Skeletal muscle satellite cell (primary cell): ENCODE measurements at regions not wholly inside any gene's neighbourhood (a gene's known extent, or its start where the extent isn't known, plus 50 kb on each side); places are given as distances from the start of the nearest gene placed in this dataset.

Source experiments
- H3K27me3 ChIP-seq: 2 replicates; pipeline ENCODE4 v1.7.0; 2013; ENCODE audit warnings: low read length; ENCODE audit not compliant: control insufficient read depth, insufficient read depth
- H3K36me3 ChIP-seq: 2 replicates; pipeline ENCODE4 v1.7.0; 2013; ENCODE audit warnings: mild to moderate bottlenecking, control low read depth, low read length; ENCODE audit not compliant: insufficient read depth
- H3K4me1 ChIP-seq: 2 replicates; pipeline ENCODE4 v1.7.0; 2013; ENCODE audit warnings: low read length; ENCODE audit not compliant: control insufficient read depth, insufficient read depth
- H3K4me2 ChIP-seq: 2 replicates; pipeline ENCODE4 v1.7.0; 2013; ENCODE audit warnings: mild to moderate bottlenecking, low read length
- H3K4me3 ChIP-seq: 2 replicates; pipeline ENCODE4 v1.7.0; 2013; ENCODE audit warnings: low read length
- H3K9ac ChIP-seq: 2 replicates; pipeline ENCODE4 v1.7.0; 2013; ENCODE audit warnings: mild to moderate bottlenecking, low read depth, low read length, moderate library complexity
- H3K9me3 ChIP-seq: replicated peaks from 2 replicates; pipeline ENCODE4 v1.7.0; 2013; ENCODE audit warnings: mild to moderate bottlenecking, control low read depth, low read length

- no peak overlapping the region for H3K9ac ChIP-seq
- peaks cover 8% of the 10 kb centered on the region for H3K27me3 ChIP-seq
- no peak overlapping the region for H3K4me2 ChIP-seq
- H3K9me3 ChIP-seq, result no peaks in the 10 kb centered on the region
- no peaks in the 10 kb centered on the region for H3K4me1 ChIP-seq
- no peak overlapping the region for H3K4me3 ChIP-seq
- H3K36me3 ChIP-seq, result no peaks in the 10 kb centered on the region
Measured at GRCh38 chr18:60174832-60175231, 197.7 kb downstream of the MC4R start.

- Histone ChIP-seq H3K4me1 (no peaks in the 10 kb centered on the region), H3K9me3 (no peaks in the 10 kb centered on the region), H3K27me3 (peaks cover 8% of the 10 kb centered on the region), H3K9ac (no peak overlapping the region), H3K36me3 (no peaks in the 10 kb centered on the region), H3K4me3 (no peak overlapping the region), H3K4me2 (no peak overlapping the region)
Measured at GRCh38 chr18:60172030-60172429, 200.5 kb downstream of the MC4R start.

DNA sequence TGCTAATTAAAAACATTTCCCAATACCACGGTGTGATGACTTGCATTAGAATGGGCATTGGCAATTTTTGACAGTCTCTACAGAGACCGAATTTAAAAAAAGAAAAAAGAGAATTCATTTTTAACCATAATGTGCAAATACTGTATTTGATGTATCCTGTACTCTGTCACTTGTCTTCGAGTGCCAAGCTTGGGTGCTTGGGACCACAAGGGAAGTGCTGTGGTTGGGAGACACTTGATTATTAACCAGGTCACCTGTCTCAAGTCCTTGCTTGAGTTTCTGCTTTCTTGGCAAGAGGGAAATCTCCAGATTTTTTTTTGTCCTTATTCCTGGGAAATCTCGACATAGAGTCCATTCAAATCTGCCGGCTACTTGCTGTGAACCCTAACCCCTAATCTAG is 209.0 kb downstream of the MC4R start:
- no peaks in the 10 kb centered on the region for H3K36me3 ChIP-seq
- H3K9me3 ChIP-seq, result no peaks in the 10 kb centered on the region
- H3K4me1 ChIP-seq, result no peaks in the 10 kb centered on the region

DNA sequence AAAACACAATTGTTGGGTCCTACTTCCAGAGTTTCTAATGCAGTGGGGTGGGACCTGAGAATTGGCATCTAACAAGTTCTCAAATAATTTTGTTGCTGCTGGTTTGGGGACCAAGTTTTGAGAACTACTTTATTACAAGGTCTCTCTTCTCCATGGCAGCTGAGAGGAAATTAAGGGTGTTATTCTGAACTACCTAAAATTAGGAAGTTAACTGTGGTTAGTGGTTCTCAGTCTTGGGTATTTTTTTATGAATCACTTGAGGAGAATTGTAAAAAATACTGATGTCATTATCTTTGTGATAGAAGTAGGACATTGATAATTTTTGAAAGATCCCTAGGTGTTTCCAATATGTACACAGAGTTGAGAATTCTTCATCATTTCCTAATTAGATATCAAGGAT is 210.2 kb downstream of the MC4R start:
- Histone ChIP-seq H3K36me3 (no peaks in the 10 kb centered on the region), H3K9me3 (no peaks in the 10 kb centered on the region), H3K9ac (no peak overlapping the region), H3K4me3 (no peak overlapping the region), H3K4me1 (no peaks in the 10 kb centered on the region), H3K4me2 (no peak overlapping the region), H3K27me3 (peaks cover 4% of the 10 kb centered on the region)

More for the DNA sequence above, 209.0 kb downstream of the MC4R start:
- no peak overlapping the region for H3K9ac ChIP-seq
- no peak overlapping the region for H3K4me3 ChIP-seq
- no peak overlapping the region for H3K4me2 ChIP-seq
- peaks cover 4% of the 10 kb centered on the region for H3K27me3 ChIP-seq

GRCh38 chr18:60157810-60158209 is 214.8 kb downstream of the MC4R start:
- no peak overlapping the region for H3K9ac ChIP-seq
- no peaks in the 10 kb centered on the region for H3K9me3 ChIP-seq
- H3K36me3 ChIP-seq, result no peaks in the 10 kb centered on the region
- peaks cover 4% of the 10 kb centered on the region for H3K27me3 ChIP-seq
- H3K4me1 ChIP-seq, result no peaks in the 10 kb centered on the region
- no peak overlapping the region for H3K4me3 ChIP-seq
- no peak overlapping the region for H3K4me2 ChIP-seq

DNA sequence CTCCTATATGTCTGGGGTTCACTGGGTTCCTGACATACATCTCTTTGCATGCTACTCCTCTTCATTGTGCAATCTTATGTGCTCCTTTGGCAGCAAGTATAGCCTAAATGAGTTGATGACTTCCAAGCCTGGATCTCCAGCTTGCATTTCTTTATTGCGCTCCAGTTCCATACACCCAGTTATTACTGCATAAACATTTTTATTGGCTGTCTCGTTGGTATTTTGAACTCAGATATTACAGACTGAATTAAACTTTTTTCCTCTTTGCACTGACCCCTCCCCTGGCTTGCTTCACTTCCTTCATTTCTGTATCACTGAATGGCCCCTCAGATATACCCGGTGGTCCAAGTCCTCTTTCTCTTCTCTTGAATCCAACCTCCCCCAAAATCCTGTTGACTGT is 219.2 kb downstream of the MC4R start:
- no peaks in the 10 kb centered on the region for H3K36me3 ChIP-seq
- H3K9ac ChIP-seq, result no peak overlapping the region
- no peak overlapping the region for H3K4me2 ChIP-seq
- H3K9me3 ChIP-seq, result no peaks in the 10 kb centered on the region
- no peak overlapping the region for H3K4me3 ChIP-seq
- peaks cover 4% of the 10 kb centered on the region for H3K27me3 ChIP-seq
- no peaks in the 10 kb centered on the region for H3K4me1 ChIP-seq

- H3K4me3 ChIP-seq, result no peak overlapping the region
- H3K9ac ChIP-seq, result no peak overlapping the region
- H3K4me2 ChIP-seq, result no peak overlapping the region
- H3K4me1 ChIP-seq, result no peaks in the 10 kb centered on the region
- peaks cover 21% of the 10 kb centered on the region for H3K27me3 ChIP-seq
- no peaks in the 10 kb centered on the region for H3K9me3 ChIP-seq
- H3K36me3 ChIP-seq, result no peaks in the 10 kb centered on the region
Measured at GRCh38 chr18:60149316-60149715, 223.3 kb downstream of the MC4R start.

GRCh38 chr18:60147323-60147722 is 225.3 kb downstream of the MC4R start:
- Histone ChIP-seq H3K4me1 (no peaks in the 10 kb centered on the region), H3K9me3 (no peaks in the 10 kb centered on the region), H3K36me3 (no peaks in the 10 kb centered on the region), H3K9ac (no peak overlapping the region), H3K4me3 (no peak overlapping the region), H3K4me2 (no peak overlapping the region), H3K27me3 (peaks cover 22% of the 10 kb centered on the region)

DNA sequence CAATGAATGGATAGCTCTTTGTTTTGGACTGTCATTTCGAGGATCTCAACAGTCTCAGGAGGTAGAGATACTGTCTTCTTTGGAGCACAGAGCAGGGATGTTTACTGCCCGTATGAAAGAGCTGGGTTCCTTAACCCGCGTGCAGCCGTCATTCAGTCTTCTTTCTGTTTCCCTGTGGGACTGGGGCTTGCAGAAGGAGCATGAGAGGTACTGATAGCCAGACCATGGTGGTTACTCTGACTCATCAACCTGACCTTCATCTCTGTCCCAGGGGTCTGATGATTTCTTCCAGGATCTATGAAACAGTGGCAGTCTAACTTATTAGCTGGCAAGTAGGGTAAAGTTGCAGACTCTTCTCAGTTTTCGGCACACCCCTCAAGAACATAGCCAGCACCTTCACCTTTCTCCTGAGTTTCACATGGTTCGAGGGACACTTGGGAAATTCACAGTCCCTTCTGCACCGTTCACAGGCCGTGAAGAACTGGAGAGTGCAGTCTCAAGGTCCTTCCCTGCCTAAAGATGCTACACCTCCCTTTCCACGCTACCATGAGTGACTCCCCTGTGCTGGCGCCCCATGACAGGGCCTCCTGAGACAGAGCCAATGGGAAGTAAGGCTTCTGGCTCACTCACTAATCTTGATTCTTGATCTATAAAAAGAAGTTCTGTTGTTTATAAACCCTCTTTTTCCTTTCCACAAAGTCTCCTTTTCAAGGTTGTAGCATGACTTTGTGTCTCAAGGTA is 226.2 kb downstream of the MC4R start:
- Histone ChIP-seq H3K4me1 (no peaks in the 10 kb centered on the region), H3K9ac (no peak overlapping the region), H3K4me3 (no peak overlapping the region), H3K27me3 (peaks cover 24% of the 10 kb centered on the region), H3K4me2 (no peak overlapping the region), H3K36me3 (no peaks in the 10 kb centered on the region), H3K9me3 (no peaks in the 10 kb centered on the region)

GRCh38 chr18:60145776-60146175 is 226.8 kb downstream of the MC4R start:
- Histone ChIP-seq H3K9ac (no peak overlapping the region), H3K4me3 (no peak overlapping the region), H3K27me3 (peaks cover 24% of the 10 kb centered on the region), H3K4me1 (no peaks in the 10 kb centered on the region), H3K9me3 (no peaks in the 10 kb centered on the region), H3K4me2 (no peak overlapping the region), H3K36me3 (no peaks in the 10 kb centered on the region)

- Histone ChIP-seq H3K4me3 (no peak overlapping the region), H3K9ac (no peak overlapping the region), H3K4me2 (no peak overlapping the region), H3K4me1 (no peaks in the 10 kb centered on the region), H3K9me3 (no peaks in the 10 kb centered on the region), H3K36me3 (no peaks in the 10 kb centered on the region), H3K27me3 (peaks cover 11% of the 10 kb centered on the region)
Measured at GRCh38 chr18:60134806-60135205, 235.0 kb downstream of the PMAIP1 start.

DNA sequence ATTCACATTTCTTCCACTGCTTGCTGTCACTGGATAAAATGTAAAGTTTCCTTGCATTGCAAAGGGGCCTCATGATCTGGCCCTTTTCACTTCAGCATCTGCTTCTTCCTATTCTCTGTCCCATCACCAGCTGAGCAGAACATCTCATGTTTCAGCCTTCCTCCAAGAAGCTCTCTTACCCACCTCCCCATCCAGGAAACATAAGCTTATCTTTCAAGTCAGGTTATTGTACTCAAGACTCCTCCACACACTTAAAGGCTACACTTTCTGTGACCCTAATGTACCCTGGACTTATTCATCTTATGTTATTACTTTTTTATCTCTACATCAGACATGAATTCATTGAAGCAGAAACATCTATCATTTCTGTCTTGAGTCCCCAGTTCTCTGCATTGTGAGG is 230.5 kb downstream of the PMAIP1 start:
- H3K9me3 ChIP-seq, result no peaks in the 10 kb centered on the region
- H3K4me1 ChIP-seq, result no peaks in the 10 kb centered on the region
- H3K36me3 ChIP-seq, result no peaks in the 10 kb centered on the region
- H3K4me3 ChIP-seq, result no peak overlapping the region
- H3K27me3 ChIP-seq, result peaks cover 17% of the 10 kb centered on the region
- no peak overlapping the region for H3K9ac ChIP-seq
- no peak overlapping the region for H3K4me2 ChIP-seq
